ENCODE measurements at regions not wholly inside any gene's neighbourhood (a gene's known extent, or its start where the extent isn't known, plus 50 kb on each side); places are given as distances from the start of the nearest gene placed in this dataset.

- peak; percentile 83 for TF ChIP-seq JUNB (CRISPR knock-in tag; conservative IDR thresholded peaks at IDR 0.05)
- TF ChIP-seq SMAD2 (IDR thresholded peaks at IDR 0.05; ENCODE audit: low read depth, low read length) = no peak
- TF ChIP-seq SREBF1 (IDR thresholded peaks at IDR 0.05; ENCODE audit: borderline replicate concordance, low read depth, low read length) = no peak
- no peak for TF ChIP-seq ZBTB17 (CRISPR knock-in tag; IDR thresholded peaks at IDR 0.05)
- TF ChIP-seq RREB1 (CRISPR knock-in tag; IDR thresholded peaks at IDR 0.05) = no peak
- peak; percentile 71 for TF ChIP-seq NFE2 (IDR thresholded peaks at IDR 0.05; ENCODE audit: low read depth)
- no peak for TF ChIP-seq RBM15 (IDR thresholded peaks at IDR 0.05; ENCODE audit: insufficient read depth, low read length)
- TF ChIP-seq CEBPG (CRISPR knock-in tag; IDR thresholded peaks at IDR 0.05) = peak; percentile 64; the same call in 1 of the 2 replicates
- peak; percentile 87 to 92 for TF ChIP-seq CEBPG (tag; conservative IDR thresholded peaks at IDR 0.05 in 1 of 2, IDR thresholded peaks at IDR 0.05 in 1 of 2)
- no peak for TF ChIP-seq ZNF785 (CRISPR knock-in tag; IDR thresholded peaks at IDR 0.05)
- TF ChIP-seq KLF1 (tag; IDR thresholded peaks at IDR 0.05) = no peak
- no peak for TF ChIP-seq NFXL1 (CRISPR knock-in tag; IDR thresholded peaks at IDR 0.05)
- TF ChIP-seq ZNF76 (CRISPR knock-in tag; IDR thresholded peaks at IDR 0.05; ENCODE audit: borderline replicate concordance) = no peak
- peak; percentile 35; the same call in 1 of the 2 replicates for TF ChIP-seq ZNF384 (IDR thresholded peaks at IDR 0.05; ENCODE audit: low read depth, low read length)
- no peak; the same call in 1 of the 2 replicates for TF ChIP-seq ESRRA (IDR thresholded peaks at IDR 0.05; ENCODE audit: borderline replicate concordance, low read depth)
- TF ChIP-seq CHD1 (IDR thresholded peaks at IDR 0.05; ENCODE audit: low read length) = no peak
- TF ChIP-seq DPF2 (IDR thresholded peaks at IDR 0.05) = peak; percentile 75
- TF ChIP-seq, protein P1, sequence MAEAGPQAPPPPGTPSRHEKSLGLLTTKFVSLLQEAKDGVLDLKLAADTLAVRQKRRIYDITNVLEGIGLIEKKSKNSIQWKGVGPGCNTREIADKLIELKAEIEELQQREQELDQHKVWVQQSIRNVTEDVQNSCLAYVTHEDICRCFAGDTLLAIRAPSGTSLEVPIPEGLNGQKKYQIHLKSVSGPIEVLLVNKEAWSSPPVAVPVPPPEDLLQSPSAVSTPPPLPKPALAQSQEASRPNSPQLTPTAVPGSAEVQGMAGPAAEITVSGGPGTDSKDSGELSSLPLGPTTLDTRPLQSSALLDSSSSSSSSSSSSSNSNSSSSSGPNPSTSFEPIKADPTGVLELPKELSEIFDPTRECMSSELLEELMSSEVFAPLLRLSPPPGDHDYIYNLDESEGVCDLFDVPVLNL (CRISPR knock-in tag; IDR thresholded peaks at IDR 0.05; ENCODE audit: low read depth) = no peak
- TF ChIP-seq BACH1 (tag; IDR thresholded peaks at IDR 0.05) = peak; percentile 50; the same call in 1 of the 2 replicates
- TF ChIP-seq BRF1 (IDR thresholded peaks at IDR 0.05; ENCODE audit: borderline replicate concordance, extremely low read depth, insufficient read length) = no peak
- no peak for TF ChIP-seq U2AF2 (optimal IDR thresholded peaks at IDR 0.05; ENCODE audit: low read depth, low read length)
Measured at GRCh38 chr4:23333946-23334878, 555.6 kb downstream of the PPARGC1A start (continued).

Measured in K562 (cell line).